ENCODE measurements at regions not wholly inside any gene's neighbourhood (a gene's known extent, or its start where the extent isn't known, plus 50 kb on each side); places are given as distances from the start of the nearest gene placed in this dataset.

GRCh38 chr1:194069168-194069830 is 882.9 kb upstream of the B3GALT2 start:
- TF ChIP-seq CTCF (IDR thresholded peaks at IDR 0.05), result no peak
- TF ChIP-seq POLR2A (IDR thresholded peaks at IDR 0.05), result no peak
